Hindlimb muscle (tissue), 1 donor: ENCODE measurements at regions not wholly inside any gene's neighbourhood (a gene's known extent, or its start where the extent isn't known, plus 50 kb on each side); places are given as distances from the start of the nearest gene placed in this dataset.

ENCODE experiments used
- DNase-seq: peaks from one replicate; pipeline ENCODE4 v3.0.0-alpha.2; 2013

DNA sequence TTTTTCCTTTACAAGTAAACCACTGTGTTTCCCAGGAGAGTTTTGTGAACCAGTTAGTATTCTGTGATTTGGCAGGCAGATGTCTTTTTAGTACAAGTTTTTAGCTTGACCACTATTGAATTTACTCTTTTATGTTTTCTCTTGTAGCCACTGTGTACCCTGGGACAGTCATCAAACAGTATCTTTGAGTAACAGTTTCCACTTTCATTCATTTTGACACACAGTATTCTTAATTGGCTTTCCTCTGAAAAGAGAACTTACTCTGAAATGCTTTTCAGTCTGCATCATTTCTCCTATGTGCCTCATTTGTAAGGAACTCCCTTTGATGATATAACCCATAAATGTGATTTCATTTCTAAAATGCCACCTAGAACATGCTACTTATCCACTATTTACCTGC is 476.5 kb downstream of the PDGFC start:
- DNase-seq: no peak

DNA sequence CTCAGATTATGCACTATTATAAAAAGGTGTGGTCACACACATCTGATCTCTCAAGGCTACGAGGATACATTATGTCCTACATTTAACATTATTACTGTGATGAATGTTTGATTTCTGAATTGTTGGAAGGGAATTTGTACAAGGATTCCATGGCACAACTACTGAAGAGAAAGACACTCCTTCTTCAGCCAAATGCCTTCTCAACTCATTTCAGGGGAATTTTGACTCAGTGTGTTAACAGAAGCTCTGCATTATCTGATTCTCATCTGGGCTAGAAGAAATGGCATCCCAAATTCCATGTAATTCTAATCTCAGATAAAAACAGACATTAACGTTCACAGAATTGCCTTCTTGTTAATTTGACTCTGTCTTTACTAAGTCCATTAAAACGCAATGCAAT is 477.7 kb downstream of the PDGFC start:
- no peak for DNase-seq

DNA sequence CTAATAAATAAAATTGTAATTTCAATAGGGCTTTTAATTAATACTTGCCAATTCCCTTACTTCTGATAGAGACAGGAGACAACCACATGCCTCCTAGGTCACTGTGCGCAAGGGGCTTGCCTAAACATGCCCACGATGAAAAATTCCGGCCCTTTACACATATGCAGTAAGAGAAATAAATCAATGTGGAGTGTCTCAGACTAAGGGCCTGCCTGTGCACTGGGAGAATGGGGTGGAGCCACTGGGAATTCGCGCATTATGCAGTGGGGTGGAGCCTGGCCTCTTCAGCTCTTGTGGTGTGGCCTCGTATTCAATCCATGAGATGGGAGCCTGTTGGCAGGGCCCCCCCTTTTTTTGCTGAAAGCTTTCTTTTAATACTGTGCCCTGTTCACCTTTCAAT is 484.5 kb downstream of the PDGFC start:
- DNase-seq: no peak

DNA sequence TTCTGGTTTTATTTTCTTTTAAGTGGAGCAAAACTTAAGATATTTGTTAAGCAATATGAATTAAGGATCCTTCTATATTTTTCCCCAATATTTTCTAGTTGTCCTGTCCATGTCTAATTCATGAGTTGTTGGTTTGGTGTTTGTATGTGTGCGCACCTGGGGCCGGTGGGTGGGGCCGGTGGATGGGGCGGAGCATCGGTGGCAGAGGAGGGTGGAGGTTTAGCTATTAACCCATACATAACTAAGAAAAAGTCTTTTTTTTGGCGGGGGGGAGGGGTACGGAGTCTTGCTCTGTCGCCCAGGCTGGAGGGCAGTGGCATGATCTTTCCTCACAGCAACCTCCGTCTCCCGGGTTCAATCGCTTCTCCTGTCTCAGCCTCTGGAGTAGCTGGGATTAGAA is 489.8 kb downstream of the PDGFC start:
- DNase-seq: no peak

DNA sequence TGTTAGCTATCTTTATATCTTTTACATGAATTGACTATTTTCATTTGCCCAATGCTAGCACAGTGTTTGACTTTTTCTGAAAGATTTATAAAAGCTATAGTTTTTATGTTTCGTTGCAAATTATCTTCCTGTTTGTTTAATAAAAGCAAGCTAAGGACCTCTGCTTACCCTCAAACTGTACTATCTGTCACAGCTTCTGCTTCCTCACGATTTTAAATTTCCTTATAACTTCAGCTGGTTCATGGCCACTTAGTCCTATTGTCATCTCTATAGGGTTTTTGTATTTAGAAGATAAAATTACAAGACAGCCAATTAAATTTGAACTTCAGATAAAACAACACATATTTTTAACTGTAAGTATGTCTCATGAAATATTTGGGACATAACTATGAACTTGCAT is 494.0 kb downstream of the PDGFC start:
- DNase-seq: no peak

DNA sequence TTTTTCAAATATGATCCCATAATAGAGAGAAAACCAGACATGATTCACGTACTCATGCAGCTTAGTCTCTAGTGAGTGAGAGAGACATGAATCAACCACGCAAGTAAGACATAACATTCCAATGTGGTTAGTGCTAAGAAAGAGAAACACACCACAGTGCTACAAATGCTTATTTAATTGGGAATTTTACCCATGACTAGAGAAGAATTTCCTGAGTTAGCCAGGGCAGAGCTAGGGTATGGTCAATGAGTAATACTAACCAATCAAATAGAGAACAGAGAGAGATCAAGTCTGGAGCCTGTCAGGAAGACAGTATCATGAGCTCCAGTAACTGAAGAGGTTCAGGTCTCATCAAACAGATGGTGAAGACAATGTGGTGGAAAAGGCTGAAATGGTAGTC is 495.2 kb downstream of the PDGFC start:
- DNase-seq: no peak

DNA sequence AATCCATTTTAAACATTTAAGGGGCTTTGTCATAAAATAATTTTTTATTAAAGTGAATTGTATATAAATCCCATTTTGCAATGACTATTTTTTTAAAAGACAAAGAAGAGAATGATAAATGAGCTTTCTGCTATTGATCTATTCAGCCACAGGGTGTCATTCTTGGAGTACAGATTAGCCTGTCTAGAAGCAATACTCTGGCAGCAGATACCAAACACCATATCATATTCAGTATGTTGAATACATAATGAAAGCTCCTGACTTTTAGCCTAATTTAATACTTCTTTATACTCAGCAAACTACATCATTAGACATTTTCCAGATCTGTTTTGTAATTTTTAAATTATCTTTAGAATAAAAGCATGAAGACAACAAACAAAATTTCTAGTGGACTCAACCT is 496.3 kb downstream of the PDGFC start:
- peak; percentile 32 for DNase-seq

DNA sequence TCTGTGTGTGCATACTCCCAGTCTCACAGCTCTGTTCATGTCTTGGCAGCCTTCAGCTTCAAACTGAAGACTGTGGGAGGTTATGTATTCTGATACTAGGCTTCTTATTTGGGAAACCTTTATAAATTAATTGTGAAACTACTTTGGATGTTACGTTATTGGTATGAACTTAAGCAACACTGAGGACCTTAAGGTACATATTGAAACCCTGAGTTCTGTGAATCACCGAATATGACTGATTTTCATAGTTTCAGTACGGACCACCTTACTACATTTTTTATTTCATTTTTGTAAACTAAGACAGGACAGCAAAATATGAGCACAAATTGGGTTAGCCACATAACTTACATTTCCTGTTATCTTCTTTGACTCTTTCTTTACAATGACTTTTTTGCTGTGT is 498.4 kb downstream of the PDGFC start:
- no peak for DNase-seq

DNA sequence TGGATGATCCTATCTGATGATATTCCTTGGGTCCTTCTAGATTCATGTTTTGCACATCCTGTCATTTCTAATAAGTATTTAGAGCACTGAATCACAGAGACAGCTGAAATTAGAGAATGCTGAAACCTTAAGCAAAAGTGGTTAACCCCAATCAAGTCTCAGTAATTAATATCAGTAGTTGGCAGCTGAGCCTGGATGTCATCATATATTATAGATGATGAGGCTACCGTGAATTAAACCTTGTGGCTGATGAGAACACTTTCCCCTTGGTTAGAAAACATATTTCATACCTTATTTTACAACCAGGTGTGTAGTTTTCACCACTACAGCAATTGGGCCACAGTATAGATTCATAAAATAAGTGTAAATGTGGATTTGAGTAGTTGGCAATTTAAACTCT is 499.0 kb downstream of the PDGFC start:
- no peak for DNase-seq

DNA sequence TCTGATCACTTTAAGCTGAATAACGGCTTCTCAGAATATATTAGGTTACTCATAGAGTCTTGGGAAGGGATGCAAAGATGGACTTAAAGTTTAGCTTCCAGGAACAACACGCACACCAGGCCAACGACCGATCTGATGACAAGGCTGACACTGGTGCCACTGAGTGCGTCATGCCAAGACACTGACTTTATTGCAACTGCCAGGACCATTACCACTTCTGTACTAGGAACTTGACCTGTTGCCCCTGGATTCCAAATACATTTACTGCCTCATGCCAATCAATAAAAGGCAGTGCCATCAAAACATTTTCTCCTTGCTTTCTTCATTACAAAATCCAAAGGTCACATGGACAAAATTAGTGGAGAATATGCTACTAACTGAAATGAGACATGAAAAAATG is 505.9 kb upstream of the CTSO start:
- no peak for DNase-seq

DNA sequence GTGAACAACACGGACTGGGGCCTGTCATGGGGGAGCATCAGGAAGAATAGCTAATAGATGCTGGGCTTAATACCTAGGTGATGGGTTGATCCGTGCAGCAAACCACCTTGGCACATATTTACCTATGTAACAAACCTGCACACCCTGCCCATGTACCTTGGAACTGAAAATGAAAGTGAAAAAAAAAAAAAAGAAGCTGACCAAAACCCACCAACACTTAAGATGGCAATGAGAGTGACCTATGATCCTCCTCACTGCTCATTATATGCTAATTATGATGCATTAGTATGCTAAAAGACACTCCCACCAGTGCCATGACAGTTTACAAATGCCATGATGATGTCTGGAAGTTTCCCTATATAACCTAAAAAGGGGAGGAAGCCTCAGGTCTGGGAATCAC is 503.2 kb upstream of the CTSO start:
- DNase-seq: no peak

DNA sequence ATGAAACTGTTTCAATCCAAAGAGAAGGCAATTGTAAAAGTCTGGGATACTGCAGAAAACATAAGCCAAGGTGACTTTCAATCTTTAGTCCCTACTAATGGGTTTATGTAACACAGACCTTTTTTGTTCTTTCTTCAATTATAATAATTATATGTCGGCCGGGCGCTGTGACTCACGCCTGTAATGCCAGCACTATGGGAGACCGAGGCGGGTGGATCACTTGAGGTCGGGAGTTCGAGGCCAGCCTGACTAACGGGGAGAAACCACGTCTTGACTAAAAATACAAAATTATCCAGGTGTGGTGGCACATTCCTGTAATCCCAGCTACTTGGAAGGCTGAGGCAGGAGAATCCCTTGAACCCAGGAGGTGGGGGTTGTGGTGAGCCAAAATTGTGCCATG is 489.8 kb upstream of the CTSO start:
- DNase-seq: no peak

DNA sequence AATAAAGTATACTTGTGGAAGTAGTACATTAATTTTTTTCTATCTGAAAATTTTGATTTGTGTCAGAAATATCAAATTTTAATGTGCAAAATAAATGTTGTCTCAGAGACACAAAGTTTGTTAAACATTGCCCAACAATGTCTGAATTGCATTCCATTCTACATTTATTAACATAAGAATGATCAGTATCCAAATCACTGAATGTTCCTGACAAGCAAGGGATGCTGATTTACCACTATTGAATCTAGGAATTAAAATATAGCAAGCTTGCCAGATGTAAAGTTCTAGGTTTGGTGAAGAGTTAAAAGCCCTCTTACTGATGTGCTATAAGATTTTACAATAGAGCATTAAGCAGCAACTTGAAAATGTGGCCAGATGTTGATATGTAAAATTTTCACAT is 489.2 kb upstream of the CTSO start:
- DNase-seq: no peak

DNA sequence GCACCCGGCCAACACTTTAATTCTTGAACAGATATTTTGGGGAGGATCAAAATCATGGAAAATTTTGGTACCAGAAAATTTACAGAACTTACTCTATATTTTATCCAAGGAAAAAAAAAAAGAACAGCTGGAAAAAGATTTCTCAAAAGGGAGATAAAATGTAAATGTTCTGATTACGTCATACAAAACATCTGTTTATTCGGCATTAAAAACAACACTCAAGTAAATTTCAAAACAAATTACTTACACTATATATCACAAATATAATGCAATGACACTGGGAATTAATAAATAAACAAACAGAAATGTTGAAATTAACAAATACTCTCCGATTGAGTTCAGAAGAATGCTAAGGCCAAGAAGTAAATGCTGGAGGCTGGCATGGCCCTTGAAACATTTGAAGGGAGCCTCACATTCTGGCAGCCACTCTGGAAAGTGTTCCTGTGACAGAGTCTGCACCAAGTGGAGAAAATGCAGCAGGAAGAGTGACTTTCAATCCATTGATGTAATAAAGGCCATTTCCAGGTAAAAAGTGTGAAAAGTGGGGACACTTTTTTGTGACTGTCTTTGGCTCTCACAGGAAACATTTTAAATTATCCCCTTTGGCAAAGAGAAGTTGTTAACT is 486.0 kb upstream of the CTSO start:
- DNase-seq: peak; percentile 39

DNA sequence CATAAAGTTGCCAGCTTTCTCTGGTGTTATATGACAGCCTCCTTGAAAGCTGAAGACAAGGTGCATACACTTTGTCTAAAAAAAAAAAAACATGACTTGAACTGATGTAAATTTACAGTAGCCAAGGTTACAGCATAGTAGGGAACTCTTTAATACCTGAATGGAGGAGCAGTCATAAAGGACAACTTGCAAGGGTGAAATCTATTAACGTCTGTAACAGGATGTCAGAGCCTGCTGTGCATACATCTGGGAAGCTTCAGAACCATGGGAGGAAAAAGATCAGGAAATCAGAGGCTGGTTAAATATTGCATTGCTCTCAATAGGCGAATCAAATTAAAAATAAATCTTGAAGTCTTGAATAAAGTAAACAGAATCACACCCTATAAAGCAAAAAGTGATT is 484.0 kb upstream of the CTSO start:
- no peak for DNase-seq

DNA sequence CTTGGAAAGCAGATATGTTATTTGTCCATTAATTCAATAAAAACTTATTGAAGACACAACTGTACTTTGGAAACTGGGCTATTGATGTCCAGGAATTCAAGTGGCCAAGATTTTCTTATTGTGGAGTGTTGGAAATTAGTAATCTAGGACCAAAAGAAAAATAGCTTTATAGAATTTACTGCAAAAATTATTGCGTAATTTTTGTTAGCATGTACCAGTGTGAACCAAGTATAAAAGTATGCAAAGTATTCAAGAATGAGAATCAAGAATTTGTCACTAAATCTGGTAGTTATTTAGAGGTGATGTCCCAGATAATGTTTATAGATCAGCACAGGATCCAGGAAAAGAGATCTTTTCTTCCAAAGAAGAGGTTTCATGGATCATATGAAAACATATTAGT is 468.9 kb upstream of the CTSO start:
- no peak for DNase-seq

DNA sequence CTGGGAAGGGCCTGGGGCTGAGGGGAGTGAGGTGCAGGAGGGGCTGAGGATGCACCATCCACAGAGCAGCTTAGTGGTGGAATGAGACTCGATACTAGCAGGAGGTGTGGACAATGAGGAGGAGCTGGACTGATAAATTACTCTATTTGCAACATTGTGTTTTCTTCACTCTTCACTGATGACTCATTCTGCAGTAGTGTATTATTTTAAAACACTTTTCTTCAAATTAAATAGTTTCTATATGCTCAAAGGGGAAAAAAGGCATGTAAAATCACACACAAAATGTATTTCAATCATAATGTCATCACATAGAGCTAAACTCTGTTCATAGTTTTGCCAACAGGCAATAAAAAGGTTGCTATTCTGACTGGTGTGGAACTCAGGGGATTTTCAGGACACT is 467.0 kb upstream of the CTSO start:
- DNase-seq: peak; percentile 3

DNA sequence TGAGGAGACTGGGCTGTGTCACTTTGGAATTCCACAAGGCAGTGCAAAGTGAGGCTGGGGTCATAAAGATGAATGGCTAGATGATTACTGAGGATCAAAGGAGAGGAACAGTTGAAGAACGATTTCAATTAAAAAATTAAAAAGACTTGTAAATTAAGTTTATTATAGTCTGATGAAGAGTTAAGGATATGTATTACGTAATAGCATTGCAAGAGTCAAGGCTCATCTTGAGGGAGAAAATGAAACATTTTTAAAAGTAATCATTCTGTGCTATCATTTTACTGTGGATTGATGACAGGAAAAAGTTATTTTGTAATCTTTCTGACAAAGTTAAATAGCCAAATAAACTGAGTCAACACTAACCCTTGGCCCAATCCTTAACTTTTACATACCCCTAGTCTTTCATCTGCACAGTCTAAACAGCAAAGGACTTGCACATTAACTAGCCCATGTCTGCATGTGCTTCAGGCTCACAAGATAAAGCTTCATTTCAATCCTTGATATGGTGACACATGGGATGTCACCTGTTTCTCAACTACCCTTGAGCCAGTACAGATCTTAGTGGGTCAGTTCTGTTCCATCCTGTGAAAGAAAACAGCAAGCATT is 465.5 kb upstream of the CTSO start:
- no peak for DNase-seq

DNA sequence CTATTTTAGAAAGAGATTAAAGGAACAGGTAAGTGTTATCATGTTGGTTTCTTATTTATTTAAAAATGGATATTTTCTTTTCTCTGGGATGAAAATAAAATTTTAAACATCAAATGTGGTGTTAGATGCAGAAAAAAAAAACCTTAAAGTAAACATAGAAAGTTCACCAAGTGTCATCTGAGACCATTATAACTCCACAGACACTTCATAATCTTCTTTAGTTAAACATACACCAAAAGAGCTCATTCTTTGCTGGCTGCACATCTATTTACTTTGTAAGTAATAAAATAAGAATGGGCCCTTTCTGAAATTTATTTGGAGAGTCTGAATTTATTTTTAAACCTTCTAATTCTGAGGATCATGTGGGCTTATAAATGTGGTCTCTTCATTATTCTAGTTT is 460.7 kb upstream of the CTSO start:
- no peak for DNase-seq

DNA sequence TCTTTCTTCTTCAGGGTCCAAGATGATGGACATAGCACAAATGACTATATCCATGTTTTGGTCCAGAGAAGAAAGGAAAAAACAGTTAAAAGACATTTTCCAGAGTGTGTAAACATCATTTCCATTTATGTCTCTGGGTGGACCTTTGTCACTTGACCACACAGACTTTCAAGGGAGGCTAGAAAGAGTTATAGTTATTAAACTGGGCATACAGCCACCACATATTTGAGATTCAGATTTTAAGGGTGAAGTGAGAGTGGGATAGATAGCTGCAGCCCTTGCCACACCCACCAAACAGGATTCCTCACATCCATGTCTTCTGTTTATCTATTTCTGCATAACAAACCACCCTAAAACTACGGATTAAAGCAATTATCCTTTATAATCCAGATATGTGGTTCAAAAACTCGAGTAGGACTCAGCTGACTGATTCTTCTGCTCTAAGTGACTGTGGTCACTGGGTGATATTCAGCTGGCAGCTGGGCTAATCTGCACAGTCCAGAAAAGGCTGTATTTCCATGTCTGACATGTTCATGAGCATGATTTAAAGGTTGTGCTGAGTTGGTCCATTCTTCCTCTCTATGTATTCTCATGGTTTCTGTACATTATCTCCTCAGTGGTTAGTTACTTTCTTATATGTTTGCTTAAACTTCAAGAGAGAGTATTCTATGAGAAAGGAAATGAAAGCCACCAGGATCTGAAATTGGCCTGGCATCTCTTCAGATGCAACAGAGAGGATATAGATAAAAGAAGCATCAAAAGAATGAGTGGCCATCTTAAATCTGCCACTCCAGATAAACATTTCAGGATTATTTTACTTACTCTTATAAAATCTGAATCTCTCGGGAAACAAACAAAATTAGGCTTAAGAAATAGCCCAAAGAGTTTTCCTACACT is 459.8 kb upstream of the CTSO start:
- no peak for DNase-seq

DNA sequence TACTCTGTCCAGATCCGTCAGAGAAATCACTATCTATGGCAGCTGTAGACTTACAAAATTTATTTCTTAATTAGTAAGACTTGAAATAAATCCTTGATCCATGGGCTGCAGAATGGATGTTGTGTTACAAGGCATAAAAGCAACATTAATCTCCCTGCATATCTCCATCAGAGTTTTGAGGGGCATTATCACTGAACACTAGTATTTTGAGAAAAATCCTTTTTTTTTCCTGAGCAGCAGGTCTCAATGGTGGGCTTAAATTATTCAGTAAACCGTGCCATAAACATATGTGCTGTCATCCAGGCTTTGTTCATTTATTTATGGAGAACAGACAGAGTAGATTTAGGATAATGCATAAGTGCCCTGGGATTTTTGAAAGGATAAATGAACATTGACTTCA is 457.9 kb upstream of the CTSO start:
- DNase-seq: no peak

DNA sequence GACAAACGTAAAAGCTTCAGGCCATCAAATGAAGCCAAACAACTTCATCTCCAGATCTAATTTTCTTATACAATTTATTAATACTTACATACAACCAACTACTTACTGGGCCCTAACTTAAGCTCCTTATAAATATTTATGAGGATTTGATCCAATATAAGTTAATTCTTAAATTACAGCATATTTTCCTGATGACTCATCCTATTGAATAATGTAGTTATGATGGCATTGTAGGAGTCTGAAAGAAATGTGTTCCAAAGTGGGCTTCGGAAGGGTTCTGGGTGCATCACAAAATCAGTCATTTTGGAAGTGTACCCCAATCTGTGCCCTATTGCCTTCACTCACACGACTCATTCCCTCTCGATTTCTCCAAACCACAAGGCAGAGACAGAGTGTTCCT is 455.1 kb upstream of the CTSO start:
- no peak for DNase-seq

DNA sequence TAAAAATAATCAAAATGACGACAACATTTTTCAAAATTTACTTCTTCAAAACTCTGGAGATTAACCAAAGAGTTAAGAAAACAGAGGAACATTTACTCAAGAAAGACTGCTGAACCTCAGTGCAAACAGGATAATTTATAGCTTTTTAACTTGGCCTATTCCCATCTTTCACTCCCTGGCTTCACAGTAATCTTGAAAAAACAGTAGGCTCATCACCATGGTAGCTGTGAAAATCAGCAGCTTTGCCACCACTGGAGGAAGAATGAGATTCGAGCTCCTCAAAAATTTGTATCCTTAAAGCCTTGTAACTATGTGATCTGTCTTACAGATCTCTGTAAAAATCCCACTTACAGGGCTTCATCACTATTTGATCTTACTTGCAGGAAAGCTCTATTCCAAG is 447.7 kb upstream of the CTSO start:
- no peak for DNase-seq

DNA sequence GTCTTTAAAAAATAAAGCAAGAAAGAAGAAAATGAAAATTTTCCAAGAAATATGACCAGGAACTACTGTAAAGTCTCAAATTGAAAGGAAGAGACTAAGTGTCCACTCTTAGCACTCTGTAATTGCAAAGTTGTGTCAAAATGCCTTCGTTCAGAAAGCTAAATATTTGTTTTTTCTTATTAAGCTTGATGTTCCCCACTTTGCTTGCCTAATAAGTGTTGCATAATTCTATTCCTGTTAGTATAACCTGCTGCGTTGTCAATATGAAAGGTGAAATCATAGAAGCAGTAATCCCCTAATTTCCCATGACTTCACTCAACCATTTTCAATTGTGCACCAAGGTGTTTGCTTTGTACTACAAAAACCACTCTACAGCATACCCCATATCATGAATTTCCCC is 442.9 kb upstream of the CTSO start:
- no peak for DNase-seq
